Ishikawa (cell line): ENCODE measurements at regions not wholly inside any gene's neighbourhood (a gene's known extent, or its start where the extent isn't known, plus 50 kb on each side); places are given as distances from the start of the nearest gene placed in this dataset.

Experiments used
- EP300 ChIP-seq: IDR thresholded peaks from 2 replicates; pipeline ENCODE4 v1.6.1; 2012; ENCODE audit warnings: borderline replicate concordance
- RAD21 ChIP-seq: IDR thresholded peaks from 2 replicates; pipeline ENCODE4 v1.6.1; 2012; ENCODE audit warnings: low read depth
- REST ChIP-seq: IDR thresholded peaks from 2 replicates; pipeline ENCODE4 v1.6.1; 2012; ENCODE audit warnings: low read depth, mild to moderate bottlenecking
- TAF1 ChIP-seq: IDR thresholded peaks from 2 replicates; pipeline ENCODE4 v1.6.1; 2012; ENCODE audit warnings: low read depth, mild to moderate bottlenecking
- ZBTB7A ChIP-seq: IDR thresholded peaks from 2 replicates; pipeline ENCODE4 v1.6.1; 2012; ENCODE audit warnings: low read depth

GRCh38 chr6:14426281-14426680 lies 308.7 kb downstream of the CD83 start:
- TF ChIP-seq TAF1 = no peak
- no peak for TF ChIP-seq EP300
- TF ChIP-seq ZBTB7A = no peak
- no peak for TF ChIP-seq REST
- TF ChIP-seq RAD21 = no peak
